ENCODE measurements at regions not wholly inside any gene's neighbourhood (a gene's known extent, or its start where the extent isn't known, plus 50 kb on each side); places are given as distances from the start of the nearest gene placed in this dataset.

GRCh38 chr2:237011206-237011795, 74.4 kb upstream of the COPS8 start:
- no peak for DNase-seq

DNA sequence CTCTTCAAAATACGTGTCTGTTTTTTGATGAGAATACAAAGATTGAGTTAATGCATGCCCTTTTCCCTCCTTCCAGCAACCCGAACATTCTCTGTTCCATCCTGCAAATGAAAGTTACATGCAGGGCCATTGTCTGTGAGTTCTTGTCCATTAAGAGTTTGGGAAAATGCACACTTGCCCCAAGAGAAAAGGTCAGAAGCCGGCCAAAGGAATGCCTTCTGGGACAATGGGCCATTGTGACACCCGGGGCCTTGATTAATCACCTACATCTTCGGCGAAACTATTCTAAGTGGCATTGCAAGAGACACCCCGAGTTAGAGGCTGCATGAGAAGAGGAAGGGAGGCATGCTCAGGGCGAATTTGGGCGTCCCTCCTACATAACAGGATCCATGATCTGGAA, 73.7 kb upstream of the COPS8 start:
- DNase-seq = no peak

GRCh38 chr2:237012577-237013267, 73.0 kb upstream of the COPS8 start:
- DNase-seq = no peak

DNA sequence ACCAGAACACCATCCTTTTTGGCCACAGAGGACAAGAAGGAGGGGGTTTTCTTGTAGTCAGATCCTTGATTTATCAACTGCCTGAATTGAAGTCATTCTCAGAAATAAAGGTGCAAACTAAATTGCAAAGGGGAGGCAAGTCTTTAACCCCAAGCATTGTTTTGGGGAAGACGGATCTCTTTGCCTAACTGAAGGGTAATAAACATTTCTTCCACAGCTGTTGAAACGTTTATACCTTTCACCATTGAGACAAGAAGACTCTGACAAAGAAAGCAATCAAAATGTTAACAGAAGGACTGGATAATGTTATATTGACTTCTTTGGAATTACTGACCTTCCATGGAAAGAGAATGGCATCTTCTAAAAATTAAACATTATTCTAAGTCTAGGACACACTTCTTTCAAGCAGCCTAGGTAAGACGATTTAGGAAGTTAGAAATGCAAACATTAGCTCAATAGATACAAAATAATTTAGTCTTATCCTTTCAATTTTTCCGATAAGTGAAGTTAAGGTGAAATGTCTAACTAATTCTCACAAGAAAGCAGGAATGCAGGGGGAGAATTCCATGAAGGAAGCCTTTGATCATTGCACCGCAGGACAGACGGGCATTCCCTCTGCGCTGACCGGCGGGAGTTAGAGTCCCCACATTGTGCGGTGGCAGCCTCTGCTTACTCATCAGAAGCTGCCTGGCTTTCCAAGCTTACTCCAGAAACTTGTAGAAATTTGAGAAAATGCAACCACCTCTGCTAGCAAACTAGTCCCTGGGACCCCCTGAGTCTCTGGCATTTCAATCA, 69.4 kb upstream of the COPS8 start:
- no peak for DNase-seq

- DNase-seq = peak; percentile 71
Measured at GRCh38 chr2:237020090-237020489, 65.6 kb upstream of the COPS8 start.

GRCh38 chr2:237022533-237022932, 63.2 kb upstream of the COPS8 start:
- DNase-seq = no peak

- no peak for DNase-seq
Measured at GRCh38 chr2:237024255-237024654, 61.4 kb upstream of the COPS8 start.

- no peak for DNase-seq
Measured at GRCh38 chr2:237025090-237025865, 60.4 kb upstream of the COPS8 start.

- DNase-seq = peak; percentile 71
Measured at GRCh38 chr2:237026981-237027711, 58.5 kb upstream of the COPS8 start.

DNA sequence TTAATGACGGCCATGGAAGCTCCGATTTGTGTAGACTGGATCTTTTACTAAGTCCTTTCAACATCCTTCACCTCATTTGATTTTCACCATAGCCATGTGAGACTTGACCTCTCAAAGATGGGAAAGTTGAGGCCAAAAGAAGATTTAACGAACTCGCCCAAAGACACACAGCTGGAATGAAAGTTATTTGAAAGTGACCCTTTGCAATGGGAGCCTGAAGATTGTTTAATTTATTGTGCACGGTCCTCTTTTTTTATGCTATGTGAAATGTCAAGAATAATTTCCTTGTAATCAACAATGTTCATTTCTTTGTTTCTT, 58.0 kb upstream of the COPS8 start:
- DNase-seq = no peak

GRCh38 chr2:237030382-237030781, 55.3 kb upstream of the COPS8 start:
- DNase-seq = no peak

DNA sequence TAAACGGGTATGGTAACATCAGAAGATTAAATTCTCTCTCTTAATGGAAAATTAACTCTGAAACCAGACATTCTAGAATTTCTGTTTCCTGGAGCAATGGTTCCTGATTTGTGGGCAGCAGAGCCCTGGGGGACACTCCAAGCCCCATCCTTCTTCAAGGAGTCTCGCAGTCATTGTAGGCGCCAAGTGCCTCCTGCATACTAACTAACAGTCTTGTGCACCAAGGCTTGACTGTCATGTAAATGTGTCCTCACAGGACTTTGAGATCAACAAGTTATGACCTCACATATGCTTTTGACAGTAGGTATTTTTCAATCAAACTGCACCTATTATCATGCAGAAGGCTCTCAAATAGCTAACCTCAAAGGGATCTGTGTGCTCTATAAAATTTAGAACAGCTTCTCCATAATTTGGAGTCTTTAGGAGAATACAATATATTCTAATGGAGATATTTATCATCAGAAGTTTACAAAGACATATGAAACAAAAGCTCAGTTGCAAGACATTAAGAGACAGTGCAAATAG, 52.1 kb upstream of the COPS8 start:
- no peak for DNase-seq

DNA sequence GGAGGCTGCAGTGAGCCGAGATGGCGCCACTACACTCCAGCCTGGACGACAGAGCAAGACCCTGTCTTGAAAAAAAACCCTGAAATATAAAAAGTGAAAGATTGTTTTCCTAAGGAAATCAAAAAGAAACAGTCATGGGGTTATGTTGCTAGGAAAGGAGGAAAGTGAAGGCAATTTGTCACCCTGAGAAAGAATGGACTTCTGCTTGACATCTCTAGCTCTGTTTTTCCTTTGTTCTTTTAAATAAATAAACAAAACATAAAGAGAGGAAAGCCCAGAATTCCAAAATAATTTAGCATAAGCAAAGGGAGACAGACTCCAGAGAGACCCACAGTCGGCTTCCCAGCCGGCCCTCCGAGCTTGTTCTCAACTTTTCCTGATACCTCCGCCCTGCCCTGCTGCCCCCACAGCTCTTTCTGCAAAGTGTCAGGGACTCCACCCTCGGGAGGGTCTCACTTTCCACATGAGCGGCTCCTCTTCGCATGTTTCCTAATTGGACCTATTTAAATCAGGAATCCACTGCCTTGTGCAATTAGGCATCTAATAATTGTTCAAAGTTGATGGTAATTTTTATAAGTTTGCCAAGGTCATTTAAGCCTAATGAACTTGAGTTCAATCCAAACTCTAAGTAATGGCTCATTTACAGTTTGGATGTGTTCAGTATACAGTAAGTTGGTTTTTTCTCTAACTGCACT, 49.8 kb upstream of the COPS8 start:
- no peak for DNase-seq

All from hindlimb muscle (tissue), 1 donor.